DND-41 (cell line): ENCODE measurements at regions not wholly inside any gene's neighbourhood (a gene's known extent, or its start where the extent isn't known, plus 50 kb on each side); places are given as distances from the start of the nearest gene placed in this dataset.

ENCODE experiments used
- ATAC-seq: fragments of 200-7000 bp; cut with Tn5 transposase; 3 replicates; pipeline ENCODE4 v1.9.1; 2021; ENCODE audit warnings: low read depth; ENCODE audit not compliant: insufficient read depth
- DNase-seq: peaks from one replicate; pipeline ENCODE4 v3.0.0-alpha.2; 2020
- H2AFZ ChIP-seq: 2 replicates; pipeline ENCODE4 v1.6.0; 2012; ENCODE audit warnings: low read depth, low read length
- H3K27ac ChIP-seq: 2 replicates; pipeline ENCODE4 v1.5.1; 2012; ENCODE audit warnings: low read length, inconsistent platforms
- H3K27me3 ChIP-seq: fragments of 200-600 bp; sonication (generic); 2 replicates; pipeline ENCODE4 v1.6.0; 2012; ENCODE audit warnings: low read length, mild to moderate bottlenecking, inconsistent platforms; ENCODE audit not compliant: insufficient read depth, poor library complexity
- H3K36me3 ChIP-seq: 2 replicates; pipeline ENCODE4 v1.5.1; 2012; ENCODE audit warnings: low read length, inconsistent platforms; ENCODE audit not compliant: insufficient read depth
- H3K4me1 ChIP-seq: 2 replicates; pipeline ENCODE4 v1.5.1; 2012; ENCODE audit warnings: mild to moderate bottlenecking, low read length; ENCODE audit not compliant: insufficient read depth
- H3K4me2 ChIP-seq: 2 replicates; pipeline ENCODE4 v1.6.0; 2012; ENCODE audit warnings: mild to moderate bottlenecking, moderate library complexity, low read length, inconsistent platforms; ENCODE audit not compliant: insufficient read depth
- H3K4me3 ChIP-seq, 2 experiments: fragments of 200-600 bp in 1 of 2; shearing (Covaris generic) in 1 of 2; 2 replicates each; pipeline ENCODE4 v1.5.1; 2012 to 2016; ENCODE audit warnings: inconsistent platforms in 2 of 2, low read length in 2 of 2, mild to moderate bottlenecking in 2 of 2, low read depth in 1 of 2, moderate library complexity in 1 of 2
- H3K79me2 ChIP-seq: 2 replicates; pipeline ENCODE4 v1.6.0; 2012; ENCODE audit warnings: low read length, inconsistent platforms; ENCODE audit not compliant: insufficient read depth
- H3K9ac ChIP-seq: 2 replicates; pipeline ENCODE4 v1.6.0; 2012; ENCODE audit warnings: low read depth, mild to moderate bottlenecking, inconsistent platforms, low read length, moderate library complexity
- H3K9me3 ChIP-seq: 2 replicates; pipeline ENCODE4 v1.5.1; 2012; ENCODE audit warnings: low read length, moderate library complexity, mild to moderate bottlenecking, inconsistent platforms; ENCODE audit not compliant: insufficient read depth, severe bottlenecking
- H4K20me1 ChIP-seq: 2 replicates; pipeline ENCODE4 v1.6.0; 2012; ENCODE audit warnings: low read length; ENCODE audit not compliant: insufficient read depth
- EZH2 ChIP-seq: IDR thresholded peaks from 3 replicates; pipeline ENCODE4 v1.6.1; 2012; ENCODE audit warnings: borderline replicate concordance, low read depth, mild to moderate bottlenecking, moderate library complexity, low read length, inconsistent platforms; ENCODE audit not compliant: severe bottlenecking
- TF ChIP-seq, protein P1 (sequence below): IDR thresholded peaks from 2 replicates; pipeline ENCODE4 v1.5.1; 2012; ENCODE audit warnings: borderline replicate concordance, low read length, moderate library complexity, mild to moderate bottlenecking; ENCODE audit not compliant: poor library complexity, severe bottlenecking; ENCODE audit errors: extremely low read depth

DNA sequence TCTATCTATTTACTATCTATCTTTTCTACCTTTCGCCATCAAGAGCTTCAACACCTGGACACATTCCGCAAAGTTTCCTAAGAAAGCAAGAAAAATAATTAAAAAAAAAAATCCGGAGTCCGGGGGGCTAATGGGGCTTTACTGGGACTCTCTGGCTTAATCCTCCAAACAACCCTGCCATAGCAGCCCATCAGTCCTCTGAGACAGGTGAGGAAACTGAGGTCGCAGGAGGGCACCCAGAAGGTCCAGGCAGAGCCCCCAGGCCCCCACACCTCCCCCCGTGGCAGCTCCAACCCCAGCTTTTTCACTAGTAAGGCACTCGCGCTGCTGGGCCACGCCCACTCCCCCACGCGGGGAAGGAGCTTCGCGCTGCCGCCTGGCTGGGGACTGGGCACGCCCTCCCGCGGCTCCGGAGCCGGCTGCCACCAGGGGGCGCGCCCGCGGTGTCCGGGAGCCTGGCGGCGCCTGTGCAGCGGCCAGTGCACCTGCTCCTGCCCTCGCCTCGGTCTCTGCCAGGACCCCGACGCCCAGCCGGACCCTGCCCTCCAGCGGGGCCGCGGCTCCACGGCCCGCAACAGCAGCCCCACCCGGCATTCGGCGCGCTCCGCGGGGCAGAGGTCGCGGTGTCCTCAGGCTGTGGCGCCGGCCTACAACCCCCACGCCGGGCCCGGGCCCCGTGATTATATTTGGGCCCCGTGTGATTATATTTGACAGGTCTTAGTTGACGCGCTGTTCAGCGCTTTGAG, 54.1 kb upstream of the SAMD11 start:
- TF ChIP-seq, protein P1, sequence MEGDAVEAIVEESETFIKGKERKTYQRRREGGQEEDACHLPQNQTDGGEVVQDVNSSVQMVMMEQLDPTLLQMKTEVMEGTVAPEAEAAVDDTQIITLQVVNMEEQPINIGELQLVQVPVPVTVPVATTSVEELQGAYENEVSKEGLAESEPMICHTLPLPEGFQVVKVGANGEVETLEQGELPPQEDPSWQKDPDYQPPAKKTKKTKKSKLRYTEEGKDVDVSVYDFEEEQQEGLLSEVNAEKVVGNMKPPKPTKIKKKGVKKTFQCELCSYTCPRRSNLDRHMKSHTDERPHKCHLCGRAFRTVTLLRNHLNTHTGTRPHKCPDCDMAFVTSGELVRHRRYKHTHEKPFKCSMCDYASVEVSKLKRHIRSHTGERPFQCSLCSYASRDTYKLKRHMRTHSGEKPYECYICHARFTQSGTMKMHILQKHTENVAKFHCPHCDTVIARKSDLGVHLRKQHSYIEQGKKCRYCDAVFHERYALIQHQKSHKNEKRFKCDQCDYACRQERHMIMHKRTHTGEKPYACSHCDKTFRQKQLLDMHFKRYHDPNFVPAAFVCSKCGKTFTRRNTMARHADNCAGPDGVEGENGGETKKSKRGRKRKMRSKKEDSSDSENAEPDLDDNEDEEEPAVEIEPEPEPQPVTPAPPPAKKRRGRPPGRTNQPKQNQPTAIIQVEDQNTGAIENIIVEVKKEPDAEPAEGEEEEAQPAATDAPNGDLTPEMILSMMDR: peak; percentile 64
- no peak for TF ChIP-seq EZH2
- 0 out of 2 replicates have a peak overlapping the region, but pooled peaks have one; percentile 16 for H3K4me2 ChIP-seq
- peaks cover 2% of the 10 kb centered on the region for H3K27me3 ChIP-seq
- H4K20me1 ChIP-seq: no peaks in the 10 kb centered on the region
- H3K9me3 ChIP-seq: no peaks in the 10 kb centered on the region
- H3K4me1 ChIP-seq: no peaks in the 10 kb centered on the region
- H3K36me3 ChIP-seq: no peaks in the 10 kb centered on the region
- H3K9ac ChIP-seq: no peak overlapping the region
- no peaks in the 10 kb centered on the region for H3K79me2 ChIP-seq
- H2AFZ ChIP-seq: no peak overlapping the region
- DNase-seq (peak; percentile 71), ATAC-seq (peak; percentile 90)
- H3K27ac ChIP-seq: no peak overlapping the region
- no peak overlapping the region for H3K4me3 ChIP-seq
